ENCODE measurements at regions not wholly inside any gene's neighbourhood (a gene's known extent, or its start where the extent isn't known, plus 50 kb on each side); places are given as distances from the start of the nearest gene placed in this dataset.

- no peak for TF ChIP-seq CTCF (IDR thresholded peaks at IDR 0.05; ENCODE audit: insufficient read depth, missing control alignments)
These were observed 339.7 kb upstream of the IRX4 start for GRCh38 chr5:2222246-2222992.

DNA sequence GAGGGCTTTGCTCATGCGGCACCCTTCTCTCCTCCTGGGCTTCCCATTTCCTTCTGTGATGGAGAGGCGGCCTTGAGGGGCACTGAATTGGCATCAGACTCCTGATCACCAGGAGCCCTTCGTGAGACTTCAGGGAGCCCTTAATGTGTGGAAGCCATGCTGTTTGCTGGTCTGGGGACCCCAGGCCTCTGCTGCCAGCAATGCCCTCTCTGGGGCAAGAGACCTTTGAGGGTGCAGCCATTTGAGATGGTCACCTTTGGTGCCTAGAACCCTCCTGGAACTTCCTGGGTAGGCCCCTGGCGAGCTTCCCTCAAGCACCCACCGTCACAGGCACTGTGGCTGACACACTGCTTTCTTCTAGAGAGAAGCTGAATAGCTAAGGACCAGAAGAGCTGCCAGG, 338.7 kb upstream of the IRX4 start:
- TF ChIP-seq CTCF (IDR thresholded peaks at IDR 0.05; ENCODE audit: insufficient read depth, missing control alignments): no peak
- DNase-seq (ENCODE audit: insufficient read length, low spot score): no peak
- no peak for FAIRE-seq

More at GRCh38 chr5:2222246-2222992, 339.7 kb upstream of the IRX4 start:
- no peak for FAIRE-seq
- DNase-seq (ENCODE audit: insufficient read length, low spot score): no peak

- FAIRE-seq: no peak
- DNase-seq (ENCODE audit: insufficient read length, low spot score): no peak
- no peak for TF ChIP-seq CTCF (IDR thresholded peaks at IDR 0.05; ENCODE audit: insufficient read depth, missing control alignments)
These were observed 338.0 kb upstream of the IRX4 start for GRCh38 chr5:2220741-2221140.

DNA sequence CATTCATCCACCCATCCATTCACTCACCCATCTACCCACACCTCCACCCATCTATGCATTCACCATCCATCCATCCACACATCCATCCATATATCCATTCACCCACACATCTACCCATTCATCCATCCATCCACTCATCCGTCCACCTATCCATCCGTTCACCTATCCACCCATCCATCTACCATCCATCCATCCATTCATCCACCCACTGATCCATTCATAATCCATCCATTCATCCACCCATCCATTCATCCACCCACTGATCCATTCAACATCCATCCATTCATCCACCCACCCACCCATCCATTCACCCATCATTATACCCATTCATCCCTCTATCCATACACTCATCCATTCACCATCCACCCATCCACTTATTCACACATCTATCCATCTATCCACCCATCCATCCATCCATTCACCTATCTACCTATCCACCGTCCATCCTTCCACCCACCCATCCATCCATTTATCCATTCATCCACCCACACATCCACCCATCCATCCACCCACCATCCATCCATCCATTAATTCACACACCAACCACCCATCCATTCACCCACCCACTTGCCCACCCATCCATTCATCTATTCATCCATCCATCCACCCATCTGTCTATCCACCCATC, 336.5 kb upstream of the IRX4 start:
- no peak for TF ChIP-seq CTCF (IDR thresholded peaks at IDR 0.05; ENCODE audit: insufficient read depth, missing control alignments)
- FAIRE-seq (no peak), DNase-seq (ENCODE audit: insufficient read length, low spot score) (no peak)

DNA sequence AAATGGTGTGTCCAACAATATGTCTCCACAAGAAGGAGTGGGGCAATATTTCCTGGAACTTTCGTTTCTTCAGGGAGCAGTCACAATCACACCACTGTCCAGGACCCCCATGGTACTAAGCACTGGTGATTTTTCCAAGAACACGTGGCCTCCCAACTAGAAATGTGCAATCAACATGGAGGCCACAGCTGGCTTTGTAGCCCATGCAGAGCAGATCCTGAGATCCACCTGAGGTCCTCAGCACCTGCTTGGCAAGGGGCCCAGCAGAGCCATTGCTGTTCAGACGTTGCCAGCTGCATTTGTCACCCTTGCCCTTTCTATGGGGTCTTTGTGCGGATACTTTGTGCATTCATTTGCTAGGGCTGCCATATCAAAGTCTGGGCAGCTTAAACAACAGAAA, 334.5 kb upstream of the IRX4 start:
- no peak for TF ChIP-seq CTCF (IDR thresholded peaks at IDR 0.05; ENCODE audit: insufficient read depth, missing control alignments)
- DNase-seq (ENCODE audit: insufficient read length, low spot score) (no peak), FAIRE-seq (no peak)

- TF ChIP-seq CTCF (IDR thresholded peaks at IDR 0.05; ENCODE audit: insufficient read depth, missing control alignments): no peak
- FAIRE-seq: no peak
These were observed 332.3 kb upstream of the IRX4 start for GRCh38 chr5:2214910-2215590.

More at GRCh38 chr5:2214910-2215590, 332.3 kb upstream of the IRX4 start:
- DNase-seq (ENCODE audit: insufficient read length, low spot score): no peak

Measured in D721Med (cell line).